ENCODE measurements at regions not wholly inside any gene's neighbourhood (a gene's known extent, or its start where the extent isn't known, plus 50 kb on each side); places are given as distances from the start of the nearest gene placed in this dataset.
A peak's percentile ranks its signal among the peaks of the same experiment; 100 is the strongest.

- DNase-seq: no peak
These were observed 50.7 kb upstream of the SPATA12 start for GRCh38 chr3:57009802-57010201.

- DNase-seq: no peak
These were observed 51.1 kb upstream of the SPATA12 start for GRCh38 chr3:57009367-57009766.

GRCh38 chr3:57007521-57008460 lies 52.7 kb upstream of the SPATA12 start:
- no peak for DNase-seq

- no peak for DNase-seq
These were observed 53.5 kb upstream of the SPATA12 start for GRCh38 chr3:57006949-57007419.

- no peak for DNase-seq
These were observed 54.2 kb upstream of the SPATA12 start for GRCh38 chr3:57006179-57006657.

GRCh38 chr3:57004229-57004628 lies 56.2 kb upstream of the SPATA12 start:
- no peak for DNase-seq

GRCh38 chr3:57003676-57004075 lies 56.8 kb upstream of the SPATA12 start:
- no peak for DNase-seq

DNA sequence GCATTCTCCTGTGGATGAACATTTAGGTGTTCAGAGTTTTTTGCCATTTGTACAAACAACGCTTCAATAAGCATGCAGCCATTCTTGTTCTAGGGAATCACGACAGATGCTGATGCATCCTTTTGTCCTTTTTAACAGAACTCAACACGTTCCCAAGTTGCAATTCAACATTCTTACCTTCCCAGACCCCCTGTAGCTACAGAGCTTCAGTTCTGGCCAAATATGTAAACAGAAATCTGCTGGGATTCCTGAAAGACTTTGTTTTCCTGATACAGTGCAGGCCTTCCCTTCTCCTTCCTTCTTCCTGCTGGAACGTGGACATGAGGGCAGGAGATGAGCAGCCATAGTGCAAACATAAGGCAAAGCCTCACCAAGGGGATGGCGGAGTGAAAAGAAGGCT lies 59.1 kb upstream of the SPATA12 start:
- no peak for DNase-seq

DNA sequence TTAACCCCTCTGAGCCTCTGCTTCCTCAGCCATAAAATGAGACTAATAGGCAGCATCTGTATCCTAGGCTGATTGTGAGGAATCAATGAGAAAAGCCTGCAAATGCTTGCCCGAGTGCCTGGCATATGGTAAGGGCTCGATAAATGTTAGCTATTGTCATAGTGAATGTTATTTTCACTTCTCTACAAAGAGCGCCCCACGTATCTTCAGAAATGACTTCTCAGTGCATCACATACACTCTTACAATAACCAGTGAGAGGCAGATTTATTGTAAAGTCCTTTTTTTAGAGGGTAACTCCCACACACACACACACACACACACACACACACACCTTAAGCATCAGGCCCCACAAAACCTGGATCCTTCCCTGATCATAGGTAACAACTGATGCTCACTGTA lies 60.5 kb upstream of the SPATA12 start:
- DNase-seq: no peak

DNA sequence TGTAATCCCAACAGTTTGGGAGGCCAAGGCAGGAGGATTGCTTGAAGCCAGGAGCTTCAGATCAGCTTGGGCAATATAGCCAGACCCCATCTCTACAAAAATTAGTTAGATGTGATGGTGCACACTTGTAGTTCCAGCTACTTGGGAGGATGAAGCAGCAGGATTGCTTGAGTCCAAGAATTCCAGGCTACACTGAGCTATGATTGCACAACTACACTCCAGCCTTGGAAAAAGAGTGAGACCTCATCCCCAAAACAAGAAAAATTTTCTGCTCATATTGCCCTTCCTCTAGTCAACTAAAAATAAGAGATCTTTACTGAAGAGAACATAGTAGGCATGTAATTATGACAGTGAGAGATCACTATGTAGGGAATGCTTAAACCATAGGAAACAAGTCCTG lies 60.9 kb upstream of the SPATA12 start:
- DNase-seq: no peak

- no peak for DNase-seq
These were observed 62.4 kb upstream of the SPATA12 start for GRCh38 chr3:56998076-56998529.

- DNase-seq: no peak
These were observed 62.8 kb upstream of the SPATA12 start for GRCh38 chr3:56997675-56998074.

- no peak for DNase-seq
These were observed 63.4 kb upstream of the SPATA12 start for GRCh38 chr3:56997041-56997440.

- DNase-seq: no peak
These were observed 66.1 kb upstream of the SPATA12 start for GRCh38 chr3:56994391-56994790.

- DNase-seq: no peak
These were observed 69.8 kb upstream of the SPATA12 start for GRCh38 chr3:56990641-56991015.

DNA sequence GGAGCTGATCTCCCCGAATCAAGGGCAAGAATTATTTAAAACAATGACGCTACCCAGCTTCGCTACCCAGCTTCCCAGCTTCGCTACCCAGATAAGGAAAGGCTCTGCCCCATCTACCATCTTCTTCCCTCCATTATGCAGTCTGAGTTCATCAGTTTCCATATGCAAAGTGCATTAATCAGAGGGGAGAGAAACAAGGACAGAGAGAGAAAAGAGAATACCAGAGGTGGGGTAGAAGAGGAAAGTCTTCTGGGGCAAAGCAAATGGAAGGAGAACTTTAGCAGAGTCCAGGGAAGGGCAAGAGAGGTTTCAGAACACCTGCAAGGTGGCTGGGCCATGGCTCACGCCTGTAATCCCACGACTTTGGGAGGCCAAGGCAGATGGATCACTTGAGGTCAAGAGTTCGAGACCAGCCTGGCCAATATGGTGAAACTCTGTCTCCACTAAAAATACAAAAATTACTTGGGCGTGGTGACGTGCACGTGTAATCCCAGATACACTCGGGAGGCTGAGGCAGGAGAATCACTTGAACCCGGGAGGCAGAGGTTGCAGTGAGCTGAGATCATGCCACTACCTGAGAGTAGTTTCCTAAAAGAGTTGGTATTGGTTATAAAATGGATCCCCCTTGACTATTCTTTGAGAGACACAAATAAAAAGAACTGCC lies 70.4 kb upstream of the SPATA12 start:
- DNase-seq: no peak

- no peak for DNase-seq
These were observed 71.1 kb upstream of the SPATA12 start for GRCh38 chr3:56989169-56989976.

DNA sequence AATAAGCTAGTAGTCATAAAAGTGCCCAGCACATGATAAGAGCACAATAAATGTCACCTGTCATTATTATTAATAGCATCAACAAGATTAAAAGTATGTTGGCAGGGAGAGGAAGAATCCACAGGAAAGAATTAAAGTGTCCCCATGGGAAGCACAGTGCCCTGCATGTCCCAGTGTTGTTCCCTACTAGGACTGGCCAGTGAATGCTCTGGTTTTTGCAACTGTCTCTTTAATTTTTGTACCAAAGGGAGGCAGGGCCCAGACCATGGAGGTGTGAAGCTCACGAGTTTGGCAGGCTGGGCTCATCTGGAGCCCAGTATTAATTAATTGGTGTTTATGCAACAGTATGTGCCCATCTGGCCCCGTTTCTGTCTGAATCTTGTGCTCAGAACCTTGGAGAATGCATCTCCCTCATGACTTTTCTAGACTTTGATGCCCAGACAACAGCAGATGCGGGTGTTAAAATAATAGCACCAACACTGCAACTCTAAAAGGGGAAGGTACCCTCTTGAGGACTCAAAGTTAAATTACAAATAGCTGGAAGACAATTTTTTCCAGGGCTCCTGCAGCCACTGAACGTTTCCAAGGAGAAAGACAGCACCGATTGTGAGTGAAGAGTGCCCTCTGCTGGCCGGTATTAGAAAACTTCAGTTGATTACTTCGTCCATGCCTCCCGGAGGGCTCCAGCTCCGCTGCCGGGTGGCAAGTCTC lies 71.9 kb upstream of the SPATA12 start:
- peak; percentile 91 for DNase-seq

DNA sequence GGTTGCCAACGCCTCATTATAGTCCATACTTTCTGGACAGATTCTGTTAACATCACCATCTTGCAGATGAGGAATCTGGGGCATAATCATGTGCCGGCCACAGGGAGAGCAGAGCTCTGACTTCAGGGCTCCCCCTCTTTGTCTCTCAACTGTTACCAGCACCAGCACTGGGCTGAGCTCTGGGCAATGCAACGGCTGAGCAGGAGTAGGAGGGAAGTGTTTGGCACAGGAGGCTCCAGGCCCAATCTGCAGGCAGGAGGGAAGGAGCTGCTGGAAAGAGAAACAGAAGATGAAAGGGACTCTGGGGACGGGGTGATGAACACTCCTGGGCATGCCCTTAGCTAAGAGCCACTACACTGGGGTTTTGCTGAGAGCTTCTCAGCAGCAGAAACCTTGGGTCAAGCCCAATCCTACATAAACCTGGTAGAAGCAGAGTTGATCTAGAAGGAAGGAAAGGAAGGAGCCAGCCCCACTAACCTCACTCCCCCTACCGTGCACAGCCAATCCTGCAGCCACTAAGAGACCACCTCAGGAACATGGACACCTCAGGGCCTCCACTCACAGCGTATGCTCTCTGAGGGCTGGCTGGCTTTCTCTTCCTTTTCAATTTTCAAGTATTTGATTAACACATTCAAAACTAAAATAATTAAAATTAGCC lies 73.1 kb upstream of the SPATA12 start:
- DNase-seq: peak; percentile 35

GRCh38 chr3:56986347-56986746 lies 74.1 kb upstream of the SPATA12 start:
- DNase-seq: no peak

DNA sequence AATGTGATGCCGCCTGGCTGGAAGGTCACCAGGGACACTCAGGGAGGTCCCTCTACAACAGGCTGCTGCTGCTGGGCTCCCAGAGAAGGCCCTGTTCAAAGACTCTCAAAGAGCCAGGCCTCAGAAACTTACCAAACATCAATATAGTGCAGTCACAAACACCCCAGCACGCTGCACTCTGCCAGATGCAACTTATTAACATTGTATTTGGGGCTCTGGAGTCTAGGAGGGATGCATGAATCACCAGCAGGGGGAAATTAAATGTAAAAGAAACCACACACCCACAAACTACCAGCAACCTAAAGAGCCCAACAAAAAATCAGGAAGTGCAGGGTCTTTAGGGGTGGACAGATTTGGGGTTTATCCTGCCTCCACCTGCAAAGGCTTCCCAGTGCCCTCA lies 74.6 kb upstream of the SPATA12 start:
- DNase-seq: peak; percentile 8

DNA sequence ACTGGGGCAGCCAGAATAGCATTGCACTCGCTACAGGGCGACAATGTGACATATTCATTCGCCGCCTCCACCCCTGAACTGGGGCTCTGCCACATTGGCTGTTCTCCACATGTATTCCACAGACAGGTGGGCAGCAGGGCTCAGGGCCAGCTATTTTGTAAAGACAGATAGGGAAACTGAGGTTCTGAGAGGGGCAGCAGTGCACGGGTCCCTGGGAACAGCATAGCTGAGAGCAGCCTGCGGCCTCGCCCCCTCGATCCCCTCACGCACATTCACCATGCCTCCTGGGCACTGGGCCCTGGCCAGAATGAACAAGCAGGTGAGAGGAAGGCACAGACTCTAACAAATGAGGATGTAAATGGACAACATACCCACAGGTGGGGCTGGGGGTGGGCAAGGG lies 75.0 kb upstream of the SPATA12 start:
- no peak for DNase-seq
